PC-9 (cell line): ENCODE measurements at regions not wholly inside any gene's neighbourhood (a gene's known extent, or its start where the extent isn't known, plus 50 kb on each side); places are given as distances from the start of the nearest gene placed in this dataset.
"Not testable (repeated sequence)": the region's sequence is repeated elsewhere in the genome, so short reads cannot be mapped to it uniquely, and the experiment has no call there.

ENCODE experiments used
- EZH2 ChIP-seq: fragments of 200-600 bp; sonication (generic); IDR thresholded peaks from 2 replicates; pipeline ENCODE4 v1.8.0; 2017; ENCODE audit warnings: antibody characterized with exemption, low read depth
- TF ChIP-seq, protein P1 (sequence below): fragments of 200-600 bp; sonication (generic); conservative IDR thresholded peaks from 2 replicates; pipeline ENCODE4 v1.6.1; 2017; ENCODE audit warnings: mixed run types, antibody characterized with exemption, mild to moderate bottlenecking, moderate library complexity

DNA sequence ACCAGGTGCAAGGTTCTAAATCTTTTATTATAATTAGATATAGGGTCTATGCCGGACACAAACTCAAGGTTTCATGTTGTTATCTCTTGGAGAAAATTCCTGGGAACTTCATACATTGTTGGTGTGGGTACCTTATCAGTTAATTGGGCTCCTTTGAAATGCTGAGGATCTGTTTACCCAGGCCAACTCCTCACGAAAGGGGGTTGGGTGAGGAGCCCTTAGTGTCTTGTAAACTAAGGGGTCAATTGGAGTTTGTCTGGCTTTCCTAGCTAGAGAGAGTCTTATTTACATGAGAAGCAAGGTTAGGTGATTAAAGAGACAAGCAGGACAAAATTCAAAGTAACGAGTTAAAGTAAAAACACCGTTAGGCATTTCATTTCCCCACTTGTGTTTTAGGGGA is 670.9 kb downstream of the TMEM121 start:
- TF ChIP-seq, protein P1, sequence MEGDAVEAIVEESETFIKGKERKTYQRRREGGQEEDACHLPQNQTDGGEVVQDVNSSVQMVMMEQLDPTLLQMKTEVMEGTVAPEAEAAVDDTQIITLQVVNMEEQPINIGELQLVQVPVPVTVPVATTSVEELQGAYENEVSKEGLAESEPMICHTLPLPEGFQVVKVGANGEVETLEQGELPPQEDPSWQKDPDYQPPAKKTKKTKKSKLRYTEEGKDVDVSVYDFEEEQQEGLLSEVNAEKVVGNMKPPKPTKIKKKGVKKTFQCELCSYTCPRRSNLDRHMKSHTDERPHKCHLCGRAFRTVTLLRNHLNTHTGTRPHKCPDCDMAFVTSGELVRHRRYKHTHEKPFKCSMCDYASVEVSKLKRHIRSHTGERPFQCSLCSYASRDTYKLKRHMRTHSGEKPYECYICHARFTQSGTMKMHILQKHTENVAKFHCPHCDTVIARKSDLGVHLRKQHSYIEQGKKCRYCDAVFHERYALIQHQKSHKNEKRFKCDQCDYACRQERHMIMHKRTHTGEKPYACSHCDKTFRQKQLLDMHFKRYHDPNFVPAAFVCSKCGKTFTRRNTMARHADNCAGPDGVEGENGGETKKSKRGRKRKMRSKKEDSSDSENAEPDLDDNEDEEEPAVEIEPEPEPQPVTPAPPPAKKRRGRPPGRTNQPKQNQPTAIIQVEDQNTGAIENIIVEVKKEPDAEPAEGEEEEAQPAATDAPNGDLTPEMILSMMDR = not testable (repeated sequence)
- TF ChIP-seq EZH2 = not testable (repeated sequence)
